ENCODE measurements at regions not wholly inside any gene's neighbourhood (a gene's known extent, or its start where the extent isn't known, plus 50 kb on each side); places are given as distances from the start of the nearest gene placed in this dataset.

DNA sequence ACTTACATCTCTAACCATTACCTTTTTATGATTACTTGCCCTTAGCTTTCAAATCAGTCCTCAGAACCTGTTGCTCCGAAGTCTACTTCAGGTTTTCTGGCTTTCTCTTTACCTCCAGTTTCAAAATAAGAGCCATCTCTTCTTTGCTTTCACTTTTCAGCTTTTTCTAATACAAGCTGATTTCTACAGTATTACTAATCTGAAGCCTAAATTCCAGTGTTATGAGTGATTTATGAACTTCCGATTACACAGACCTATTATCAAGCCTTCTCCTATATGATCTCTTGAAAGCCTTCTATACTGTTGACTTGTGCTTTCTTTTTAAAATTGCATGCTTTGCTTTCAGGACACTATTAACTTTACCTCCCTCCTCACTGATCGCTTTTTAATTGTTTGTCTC, 1307.8 kb upstream of the CELF2 start:
- TF ChIP-seq CTCF (conservative IDR thresholded peaks at IDR 0.05; ENCODE audit: low read length), result no peak
- DNase-seq (ENCODE audit: low read depth), result no peak
- no peak overlapping the region for H3K4me3 ChIP-seq (ENCODE audit: low read length)

- no peak overlapping the region for H3K4me3 ChIP-seq (ENCODE audit: low read length)
- no peak for TF ChIP-seq CTCF (conservative IDR thresholded peaks at IDR 0.05; ENCODE audit: low read length)
- no peak for DNase-seq (ENCODE audit: low read depth)
Observed at GRCh38 chr10:9712393-9712792, 1305.3 kb upstream of the CELF2 start.

DNA sequence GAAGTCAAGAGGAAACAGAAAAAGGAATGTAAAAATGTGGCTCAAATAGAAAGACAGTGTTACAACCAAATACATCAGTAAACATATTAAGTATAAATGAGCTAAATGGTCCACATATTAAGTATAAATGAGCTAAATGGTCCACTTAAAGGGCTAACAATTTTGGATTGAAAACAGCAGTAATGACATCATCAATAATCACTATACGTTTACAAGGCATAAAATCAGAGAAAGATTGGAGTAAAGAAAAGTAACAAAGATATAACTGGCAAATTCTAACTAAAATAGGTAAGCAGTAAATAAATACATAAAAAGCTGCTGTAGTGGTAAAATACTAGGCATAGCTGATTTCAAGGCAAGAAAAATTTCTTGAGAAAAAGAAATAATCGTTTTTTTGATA, 1298.4 kb upstream of the CELF2 start:
- H3K4me3 ChIP-seq (ENCODE audit: low read length), result no peak overlapping the region
- DNase-seq (ENCODE audit: low read depth), result no peak
- no peak for TF ChIP-seq CTCF (conservative IDR thresholded peaks at IDR 0.05; ENCODE audit: low read length)

- H3K4me3 ChIP-seq (ENCODE audit: low read length), result no peak overlapping the region
- DNase-seq (ENCODE audit: low read depth), result no peak
- TF ChIP-seq CTCF (conservative IDR thresholded peaks at IDR 0.05; ENCODE audit: low read length), result no peak
Observed at GRCh38 chr10:9733766-9734165, 1283.9 kb upstream of the CELF2 start.

- H3K4me3 ChIP-seq (ENCODE audit: low read length), result no peak overlapping the region
- no peak for DNase-seq (ENCODE audit: low read depth)
- no peak for TF ChIP-seq CTCF (conservative IDR thresholded peaks at IDR 0.05; ENCODE audit: low read length)
Observed at GRCh38 chr10:9734218-9734617, 1283.5 kb upstream of the CELF2 start.

- no peak for TF ChIP-seq CTCF (conservative IDR thresholded peaks at IDR 0.05; ENCODE audit: low read length)
- no peak for DNase-seq (ENCODE audit: low read depth)
- H3K4me3 ChIP-seq (ENCODE audit: low read length), result no peak overlapping the region
Observed at GRCh38 chr10:9735731-9736130, 1281.9 kb upstream of the CELF2 start.

DNA sequence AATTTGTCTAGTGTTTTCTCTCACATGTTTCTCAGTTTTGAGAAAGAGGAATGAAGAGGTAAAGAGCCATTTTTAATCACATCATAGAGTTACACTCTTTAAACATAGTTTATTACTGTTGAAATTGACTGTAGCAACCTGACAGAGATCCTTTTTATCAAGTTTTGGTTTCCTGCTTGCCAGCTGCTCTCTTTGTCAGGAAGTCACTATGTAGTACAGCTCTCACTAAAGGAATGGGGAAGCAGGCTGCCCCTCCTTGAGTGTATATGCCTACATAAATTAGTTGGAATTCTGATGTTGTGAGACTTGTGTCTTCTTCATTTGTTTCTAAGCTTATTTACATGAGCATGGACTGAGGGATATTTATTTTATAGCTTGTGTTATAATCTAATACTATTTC, 1274.0 kb upstream of the CELF2 start:
- DNase-seq (ENCODE audit: low read depth), result no peak
- no peak for TF ChIP-seq CTCF (conservative IDR thresholded peaks at IDR 0.05; ENCODE audit: low read length)
- no peak overlapping the region for H3K4me3 ChIP-seq (ENCODE audit: low read length)

Measured in AG10803 (cell line).